Heart right ventricle (tissue), 16 donors: ENCODE measurements at regions not wholly inside any gene's neighbourhood (a gene's known extent, or its start where the extent isn't known, plus 50 kb on each side); places are given as distances from the start of the nearest gene placed in this dataset.
A peak's percentile ranks its signal among the peaks of the same experiment; 100 is the strongest.

ENCODE experiments used
- ATAC-seq, 8 donors: fragments of 200-7000 bp; cut with Tn5 transposase; one replicate each; pipeline ENCODE4 v1.9.1; 2020; ENCODE audit warnings: mild to moderate bottlenecking in 8 of 8, moderate library complexity in 8 of 8, moderate number of reproducible peaks in 1 of 8
- DNase-seq, 2 donors: peaks; one replicate each; pipeline ENCODE4 v3.0.0-alpha.2; 2020
- H3K27ac ChIP-seq, 10 donors: fragments of 200-600 bp; sonication (generic) in 2 of 10; one replicate each; pipeline versions ENCODE4 v1.5.0 to v1.8.0; 2020 to 2022; ENCODE audit warnings: mild to moderate bottlenecking in 3 of 10
- H3K27me3 ChIP-seq, 7 donors: fragments of 200-600 bp; one replicate each; pipeline ENCODE4 v1.8.0; 2021 to 2022; ENCODE audit warnings: mild to moderate bottlenecking in 2 of 7
- H3K36me3 ChIP-seq, 9 donors: fragments of 200-600 bp; sonication (generic) in 1 of 9; one replicate each; pipeline versions ENCODE4 v1.5.0 to v1.8.0; 2020 to 2022; ENCODE audit warnings: mild to moderate bottlenecking in 2 of 9
- H3K4me1 ChIP-seq, 9 donors: fragments of 200-600 bp; sonication (generic) in 1 of 9; one replicate each; pipeline versions ENCODE4 v1.5.0 to v1.8.0; 2020 to 2022; ENCODE audit warnings: mild to moderate bottlenecking in 4 of 9
- H3K4me3 ChIP-seq, 10 donors: fragments of 200-600 bp; sonication (generic) in 2 of 10; one replicate each; pipeline versions ENCODE4 v1.5.0 to v1.8.0; 2020 to 2022; ENCODE audit warnings: mild to moderate bottlenecking in 7 of 10, moderate library complexity in 2 of 10
- H3K9me3 ChIP-seq, 11 donors: fragments of 200-600 bp in 10 of 11; sonication (generic) in 2 of 11; one replicate each; pipeline versions ENCODE4 v1.5.0 to v1.8.0; 2013 to 2022; ENCODE audit warnings: mild to moderate bottlenecking in 2 of 11, control low read depth in 1 of 11, moderate library complexity in 1 of 11
- WGBS, 2 donors: extraction: QIAGEN DNeasy Blood & Tissue Kit; methylation state at CpG; one replicate each; pipeline ENCODE4 v1.1.7; 2013; ENCODE audit warnings: inconsistent platforms in 1 of 2; 5-methylcytosine and 5-hydroxymethylcytosine counted together
- intact Hi-C, 10 donors: fragments of 100-400 bp; cut with DNase I; formaldehyde crosslinking; loops; one replicate each; pipeline versions ENCODE4 v1.11.1 to v1.14.2; 2022
- TF ChIP-seq, protein P1 (sequence below), 9 donors: fragments of 200-600 bp; sonication (generic) in 2 of 9; IDR thresholded peaks; one replicate each; pipeline versions ENCODE4 v1.5.0 to v1.8.0; 2021 to 2022; ENCODE audit warnings: antibody characterized with exemption in 9 of 9, mild to moderate bottlenecking in 5 of 9, moderate library complexity in 1 of 9
- donor health status: Arrhythmogenic right ventricular cardiomyopathy.
- donor health status: ischemic (EF 13 %, LVEDD 7.1; RV severe dilation, severe dysfunction).
- donor health status: healthy with polysubstance abuse.
- donor health status: DM: no; HTN: yes; CAD: no.
- donor health status: DM: no; HTN: no; CAD: no.
- donor health status: ischemic (EF 25% LVEDD 6.9; RV normal size, moderate dysfunction).
- donor health status: ischemic (EF 25% LVEDD 5.7; RV mildly dilated, moderate dysfunction).
- donor health status: healthy.
- donor health status: DM: yes; HTN: yes; CAD: no.
- donor health status: Ischemic cardiomyopathy.
- donor health status: ischemic (EF 35%, LVEDD 5.7; RV mildly dilated, moderate dysfunction).
- donor health status: nonischemic (EF 11% LVEDD 7.7; RV severe dilation, severe dysfunction).
- donor health status: DM: yes; HTN: yes; CAD: no.
- donor health status: PGD.
- donor health status: ischemic (EF 29% LVEDD 5.4; RV normal size, mild dysfunction).
- donor health status: nonischemic (EF 23%, LVEDD 6.1; RV moderate dilation, normal function).

- no peaks in the 10 kb centered on the region for H3K27me3 ChIP-seq
- H3K36me3 ChIP-seq: no peaks in the 10 kb centered on the region
- peak overlapping the region in 7 of 10 donors; percentile 21 to 75 (median 67) for H3K27ac ChIP-seq
- no peak overlapping the region for H3K4me3 ChIP-seq
- H3K4me1 ChIP-seq: peaks cover 0 to 26% (median 11%) of the 10 kb centered on the region in 9 donors
- DNase-seq: peak in 1 of 2 donors; percentile 34
- peaks cover 0 to 27% (median 9%) of the 10 kb centered on the region in 11 donors for H3K9me3 ChIP-seq
- ATAC-seq: peak; percentile 76 to 92 (median 86)
- TF ChIP-seq, protein P1, sequence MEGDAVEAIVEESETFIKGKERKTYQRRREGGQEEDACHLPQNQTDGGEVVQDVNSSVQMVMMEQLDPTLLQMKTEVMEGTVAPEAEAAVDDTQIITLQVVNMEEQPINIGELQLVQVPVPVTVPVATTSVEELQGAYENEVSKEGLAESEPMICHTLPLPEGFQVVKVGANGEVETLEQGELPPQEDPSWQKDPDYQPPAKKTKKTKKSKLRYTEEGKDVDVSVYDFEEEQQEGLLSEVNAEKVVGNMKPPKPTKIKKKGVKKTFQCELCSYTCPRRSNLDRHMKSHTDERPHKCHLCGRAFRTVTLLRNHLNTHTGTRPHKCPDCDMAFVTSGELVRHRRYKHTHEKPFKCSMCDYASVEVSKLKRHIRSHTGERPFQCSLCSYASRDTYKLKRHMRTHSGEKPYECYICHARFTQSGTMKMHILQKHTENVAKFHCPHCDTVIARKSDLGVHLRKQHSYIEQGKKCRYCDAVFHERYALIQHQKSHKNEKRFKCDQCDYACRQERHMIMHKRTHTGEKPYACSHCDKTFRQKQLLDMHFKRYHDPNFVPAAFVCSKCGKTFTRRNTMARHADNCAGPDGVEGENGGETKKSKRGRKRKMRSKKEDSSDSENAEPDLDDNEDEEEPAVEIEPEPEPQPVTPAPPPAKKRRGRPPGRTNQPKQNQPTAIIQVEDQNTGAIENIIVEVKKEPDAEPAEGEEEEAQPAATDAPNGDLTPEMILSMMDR (IDR thresholded peaks at IDR 0.05): no peak
- intact Hi-C loops: loop anchor here in 2 of 10 donors (10.0 kb wide), 2 partner anchors 81 to 91 kb away; no protein-coding TSS in a partner anchor
- 14 to 30% methylated on average over 1 of the region's 1 CpG for WGBS, 2 donors
Measured at GRCh38 chr11:112863305-112863704, 97.9 kb upstream of the NCAM1 start.

GRCh38 chr11:112864672-112865071, 96.5 kb upstream of the NCAM1 start:
- Histone ChIP-seq H3K36me3 (no peaks in the 10 kb centered on the region), H3K27ac (peak overlapping the region in 4 of 10 donors; percentile 42 to 75 (median 70)), H3K4me1 (peaks cover 0 to 21% (median 11%) of the 10 kb centered on the region in 9 donors), H3K4me3 (no peak overlapping the region), H3K27me3 (no peaks in the 10 kb centered on the region), H3K9me3 (peaks cover 0 to 27% (median 9%) of the 10 kb centered on the region in 11 donors)
- TF ChIP-seq, protein P1 (IDR thresholded peaks at IDR 0.05): no peak
- intact Hi-C loops: loop anchor here in 2 of 10 donors (10.0 kb wide), 2 partner anchors 80 to 90 kb away; no protein-coding TSS in a partner anchor
- peak in 7 of 8 donors; percentile 43 to 84 (median 70) for ATAC-seq
- WGBS, 2 donors: 51 to 61% methylated on average over 9 of the region's 9 CpGs
- no peak for DNase-seq

DNA sequence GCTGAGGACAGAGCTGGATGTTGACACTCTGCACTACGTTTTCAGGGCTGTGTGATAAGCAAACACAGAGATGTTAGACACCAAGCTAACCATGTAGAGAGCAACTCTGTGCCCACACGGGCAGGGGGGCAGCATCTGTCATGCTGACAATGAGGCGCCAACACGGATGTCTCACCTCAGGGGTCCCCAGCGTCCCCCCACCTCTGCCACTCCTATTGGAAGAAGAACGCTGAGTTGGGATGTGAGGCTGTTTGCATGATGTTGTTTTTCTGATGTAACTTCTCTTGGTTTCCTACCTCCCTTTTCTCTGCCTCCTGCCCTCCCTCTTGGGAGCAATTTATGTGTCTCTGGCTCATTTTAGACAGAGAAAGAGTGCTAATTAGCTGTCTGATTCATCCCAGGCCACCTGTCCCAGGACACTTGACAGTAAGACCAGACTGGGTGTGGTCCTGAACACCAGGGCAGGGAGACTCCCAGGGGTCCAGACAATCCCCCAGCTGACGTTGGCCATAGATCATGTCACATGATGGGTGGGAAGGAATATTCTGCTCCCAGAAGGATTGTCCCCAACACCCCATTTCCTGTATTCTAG, 89.2 kb upstream of the NCAM1 start:
- TF ChIP-seq, protein P1 (IDR thresholded peaks at IDR 0.05): no peak
- no peaks in the 10 kb centered on the region for H3K27me3 ChIP-seq
- no peak overlapping the region for H3K4me3 ChIP-seq
- no peaks in the 10 kb centered on the region for H3K9me3 ChIP-seq
- WGBS, 2 donors: 54 to 70% methylated on average over 7 of the region's 7 CpGs
- H3K4me1 ChIP-seq: no peaks in the 10 kb centered on the region
- no peak for DNase-seq
- no peak for ATAC-seq
- no peaks in the 10 kb centered on the region for H3K36me3 ChIP-seq
- intact Hi-C loops: no loop called here
- H3K27ac ChIP-seq: no peak overlapping the region

- Histone ChIP-seq H3K27me3 (no peaks in the 10 kb centered on the region), H3K27ac (no peak overlapping the region), H3K9me3 (no peaks in the 10 kb centered on the region), H3K36me3 (no peaks in the 10 kb centered on the region), H3K4me3 (no peak overlapping the region), H3K4me1 (no peaks in the 10 kb centered on the region)
- intact Hi-C loops: no loop called here
- TF ChIP-seq, protein P1 (IDR thresholded peaks at IDR 0.05): no peak
- no peak for DNase-seq
- ATAC-seq: no peak
- 51 to 59% methylated on average over 3 of the region's 3 CpGs for WGBS, 2 donors
Measured at GRCh38 chr11:112874980-112875379, 86.2 kb upstream of the NCAM1 start.
